ENCODE measurements at regions not wholly inside any gene's neighbourhood (a gene's known extent, or its start where the extent isn't known, plus 50 kb on each side); places are given as distances from the start of the nearest gene placed in this dataset.

- Histone ChIP-seq H3K4me3 (no peak overlapping the region), H3K27me3 (no peaks in the 10 kb centered on the region), H3K4me1 (no peaks in the 10 kb centered on the region), H3K9me3 (no peaks in the 10 kb centered on the region), H3K36me3 (no peaks in the 10 kb centered on the region), H3K27ac (no peak overlapping the region)
- WGBS, 5 donors = 14 to 50% (median 27%) methylated on average over 1 of the region's 1 CpG
- DNase-seq = no peak
- TF ChIP-seq EP300 (IDR thresholded peaks at IDR 0.05) (no peak), POLR2AphosphoS5 (IDR thresholded peaks at IDR 0.05) (no peak), CTCF (IDR thresholded peaks at IDR 0.05) (no peak)
- intact Hi-C loops (cut with DNase I; ENCODE audit: low total_unique reads) = no loop called here
Measured at GRCh38 chr4:170229006-170229405, 139.2 kb upstream of the AADAT start.

- Histone ChIP-seq H3K9me3 (no peaks in the 10 kb centered on the region), H3K4me3 (no peak overlapping the region), H3K4me1 (no peaks in the 10 kb centered on the region), H3K27ac (no peak overlapping the region), H3K27me3 (no peaks in the 10 kb centered on the region), H3K36me3 (no peaks in the 10 kb centered on the region)
- TF ChIP-seq POLR2AphosphoS5 (IDR thresholded peaks at IDR 0.05) = no peak
- no peak for TF ChIP-seq EP300 (IDR thresholded peaks at IDR 0.05)
- no peak for TF ChIP-seq POLR2A (IDR thresholded peaks at IDR 0.05)
- no peak for TF ChIP-seq CTCF (IDR thresholded peaks at IDR 0.05)
- DNase-seq = no peak
- 87 to 98% (median 93%) methylated on average over 2 of the region's 2 CpGs for WGBS, 5 donors
- intact Hi-C loops (cut with DNase I; ENCODE audit: low total_unique reads) = no loop called here
Measured at GRCh38 chr4:170227928-170228327, 138.2 kb upstream of the AADAT start.

GRCh38 chr4:170226288-170226687, 136.5 kb upstream of the AADAT start:
- intact Hi-C loops (cut with DNase I; ENCODE audit: low total_unique reads) = no loop called here
- peak in 2 of 3 donors; percentile 40 to 54 for TF ChIP-seq POLR2AphosphoS5 (IDR thresholded peaks at IDR 0.05)
- no peak for TF ChIP-seq POLR2A (IDR thresholded peaks at IDR 0.05)
- Histone ChIP-seq H3K27me3 (no peaks in the 10 kb centered on the region), H3K36me3 (no peaks in the 10 kb centered on the region), H3K9me3 (peaks cover 0 to 11% (median 8%) of the 10 kb centered on the region in 4 donors), H3K4me1 (no peaks in the 10 kb centered on the region), H3K27ac (no peak overlapping the region), H3K4me3 (peak overlapping the region in 1 of 4 donors; percentile 22)
- DNase-seq = peak in 1 of 2 donors; percentile 74
- WGBS, 5 donors = 23 to 49% (median 27%) methylated on average over 2 of the region's 2 CpGs

DNA sequence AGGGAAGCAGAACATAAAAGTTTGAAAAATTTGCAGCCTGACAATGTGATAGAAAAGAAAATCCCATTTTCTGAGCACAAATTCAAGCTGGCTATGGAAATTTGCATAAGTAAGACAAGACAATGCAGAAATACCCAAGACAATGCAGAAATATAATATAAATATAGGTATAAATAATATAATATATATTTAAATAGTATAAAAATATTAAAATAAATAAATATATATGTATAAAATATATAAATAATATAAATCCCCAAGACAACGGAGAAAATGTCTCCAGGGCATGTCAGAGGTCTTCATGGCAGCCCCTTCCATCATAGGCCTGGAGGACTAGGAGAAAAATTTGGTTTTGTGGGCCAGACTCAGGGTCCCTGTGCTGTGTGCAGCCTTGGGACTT, 125.0 kb upstream of the AADAT start:
- TF ChIP-seq POLR2AphosphoS5 (IDR thresholded peaks at IDR 0.05) = no peak
- no peak for TF ChIP-seq EP300 (IDR thresholded peaks at IDR 0.05)
- no peak for TF ChIP-seq POLR2A (IDR thresholded peaks at IDR 0.05)
- TF ChIP-seq CTCF (IDR thresholded peaks at IDR 0.05) = no peak
- Histone ChIP-seq H3K9me3 (peaks cover 6 to 64% (median 36%) of the 10 kb centered on the region in 4 donors), H3K4me3 (no peak overlapping the region), H3K27me3 (no peaks in the 10 kb centered on the region), H3K4me1 (no peaks in the 10 kb centered on the region), H3K36me3 (no peaks in the 10 kb centered on the region), H3K27ac (no peak overlapping the region)
- intact Hi-C loops (cut with DNase I; ENCODE audit: low total_unique reads) = no loop called here
- no peak for DNase-seq
- 60 to 68% (median 62%) methylated on average over 1 of the region's 1 CpG for WGBS, 5 donors

DNA sequence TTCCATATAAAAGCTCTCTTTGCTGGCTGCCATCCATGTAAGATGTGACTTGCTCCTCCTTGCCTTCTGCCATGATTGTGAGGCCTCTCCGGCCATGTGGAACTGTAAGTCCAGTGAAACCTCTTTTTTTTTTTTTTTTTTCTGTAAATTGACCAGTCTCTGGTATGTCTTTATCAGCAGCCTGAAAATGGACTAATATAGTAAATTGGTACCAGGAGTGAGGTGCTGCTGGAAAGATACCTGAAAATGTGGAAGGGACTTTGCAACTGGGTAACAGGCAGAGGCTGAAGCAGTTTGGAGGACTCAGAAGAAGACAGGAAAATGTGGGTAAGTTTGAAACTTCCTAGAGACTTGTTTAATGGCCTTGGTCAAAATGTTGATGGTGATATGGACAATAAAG, 124.3 kb upstream of the AADAT start:
- no peak for TF ChIP-seq EP300 (IDR thresholded peaks at IDR 0.05)
- no peak for TF ChIP-seq POLR2A (IDR thresholded peaks at IDR 0.05)
- TF ChIP-seq POLR2AphosphoS5 (IDR thresholded peaks at IDR 0.05) = no peak
- no peak for DNase-seq
- H3K27ac ChIP-seq = no peak overlapping the region
- H3K27me3 ChIP-seq = no peaks in the 10 kb centered on the region
- no peaks in the 10 kb centered on the region for H3K4me1 ChIP-seq
- WGBS, 5 donors = 63 to 94% (median 84%) methylated on average over 1 of the region's 1 CpG
- no peaks in the 10 kb centered on the region for H3K36me3 ChIP-seq
- peaks cover 6 to 60% (median 33%) of the 10 kb centered on the region in 4 donors for H3K9me3 ChIP-seq
- intact Hi-C loops (cut with DNase I; ENCODE audit: low total_unique reads) = no loop called here
- no peak overlapping the region for H3K4me3 ChIP-seq
